ENCODE measurements at regions not wholly inside any gene's neighbourhood (a gene's known extent, or its start where the extent isn't known, plus 50 kb on each side); places are given as distances from the start of the nearest gene placed in this dataset.

DNA sequence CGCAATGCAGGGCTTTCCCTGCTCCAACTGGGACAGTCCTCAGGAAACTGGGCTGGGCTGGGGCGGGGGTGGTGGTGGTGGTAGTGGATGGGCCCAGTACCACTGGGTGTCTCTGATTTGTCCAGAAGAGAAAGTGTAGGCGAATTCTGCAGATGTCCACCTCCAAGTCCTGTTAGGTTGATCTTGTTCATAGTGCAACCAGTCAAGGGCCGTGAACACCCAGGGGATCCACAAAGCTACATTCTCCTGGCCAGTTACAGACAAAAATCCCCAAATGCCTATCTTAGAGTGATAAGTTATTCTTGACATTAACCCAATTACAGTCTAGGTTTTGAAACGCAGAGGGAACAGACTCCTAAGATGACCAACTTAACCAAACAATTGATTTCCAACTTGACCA is 97.5 kb upstream of the SHB start:
- Histone ChIP-seq H3K9me3 (ENCODE audit: control insufficient read depth, low read length) (peaks cover 4% of the 10 kb centered on the region), H3K4me1 (no peaks in the 10 kb centered on the region), H3K79me2 (no peaks in the 10 kb centered on the region), H3K27ac (no peak overlapping the region), H3K9ac (no peak overlapping the region), H3K27me3 (ENCODE audit: control insufficient read depth, insufficient read depth, low read length) (no peaks in the 10 kb centered on the region), H3K36me3 (ENCODE audit: control insufficient read depth, insufficient read depth, low read length) (no peaks in the 10 kb centered on the region), H3K4me2 (ENCODE audit: low read length) (no peak overlapping the region), H2AFZ (no peak overlapping the region), H3K4me3 (ENCODE audit: low read depth, low read length) (no peak overlapping the region)
- TF ChIP-seq, protein P1, sequence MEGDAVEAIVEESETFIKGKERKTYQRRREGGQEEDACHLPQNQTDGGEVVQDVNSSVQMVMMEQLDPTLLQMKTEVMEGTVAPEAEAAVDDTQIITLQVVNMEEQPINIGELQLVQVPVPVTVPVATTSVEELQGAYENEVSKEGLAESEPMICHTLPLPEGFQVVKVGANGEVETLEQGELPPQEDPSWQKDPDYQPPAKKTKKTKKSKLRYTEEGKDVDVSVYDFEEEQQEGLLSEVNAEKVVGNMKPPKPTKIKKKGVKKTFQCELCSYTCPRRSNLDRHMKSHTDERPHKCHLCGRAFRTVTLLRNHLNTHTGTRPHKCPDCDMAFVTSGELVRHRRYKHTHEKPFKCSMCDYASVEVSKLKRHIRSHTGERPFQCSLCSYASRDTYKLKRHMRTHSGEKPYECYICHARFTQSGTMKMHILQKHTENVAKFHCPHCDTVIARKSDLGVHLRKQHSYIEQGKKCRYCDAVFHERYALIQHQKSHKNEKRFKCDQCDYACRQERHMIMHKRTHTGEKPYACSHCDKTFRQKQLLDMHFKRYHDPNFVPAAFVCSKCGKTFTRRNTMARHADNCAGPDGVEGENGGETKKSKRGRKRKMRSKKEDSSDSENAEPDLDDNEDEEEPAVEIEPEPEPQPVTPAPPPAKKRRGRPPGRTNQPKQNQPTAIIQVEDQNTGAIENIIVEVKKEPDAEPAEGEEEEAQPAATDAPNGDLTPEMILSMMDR (IDR thresholded peaks at IDR 0.05): no peak

DNA sequence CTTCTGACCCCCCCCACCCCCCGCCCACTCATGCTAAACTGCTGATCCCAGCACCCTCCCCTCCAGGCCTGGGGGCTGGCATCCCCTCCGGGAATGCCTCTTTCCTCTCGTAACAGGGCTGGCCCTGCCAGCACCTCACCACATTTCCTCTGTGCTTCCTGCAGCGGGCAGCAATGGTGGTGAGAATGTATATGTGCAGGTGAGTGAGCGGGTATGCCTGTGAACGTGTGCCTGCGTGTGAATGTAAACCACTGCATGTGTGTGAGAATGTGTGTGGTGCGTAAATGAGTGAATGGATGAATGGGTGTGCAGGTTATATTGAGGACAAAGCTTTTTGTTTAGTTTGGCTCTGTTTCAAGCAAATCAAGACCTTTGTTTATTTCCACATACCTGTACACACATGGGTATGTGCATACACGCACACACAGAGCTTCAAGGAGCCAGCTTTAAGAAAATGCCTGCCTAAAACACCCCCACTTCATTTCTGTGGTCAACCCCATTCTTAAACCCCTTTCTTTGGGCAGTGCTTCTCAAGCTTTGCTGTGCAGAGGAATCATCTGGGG is 95.7 kb upstream of the SHB start:
- no peaks in the 10 kb centered on the region for H3K27me3 ChIP-seq (ENCODE audit: control insufficient read depth, insufficient read depth, low read length)
- no peak overlapping the region for H3K27ac ChIP-seq
- H3K79me2 ChIP-seq: no peaks in the 10 kb centered on the region
- TF ChIP-seq, protein P1 (IDR thresholded peaks at IDR 0.05): no peak
- H2AFZ ChIP-seq: no peak overlapping the region
- H3K4me3 ChIP-seq (ENCODE audit: low read depth, low read length): no peak overlapping the region
- no peak overlapping the region for H3K9ac ChIP-seq
- H3K4me2 ChIP-seq (ENCODE audit: low read length): no peak overlapping the region
- H3K36me3 ChIP-seq (ENCODE audit: control insufficient read depth, insufficient read depth, low read length): no peaks in the 10 kb centered on the region
- no peaks in the 10 kb centered on the region for H3K4me1 ChIP-seq
- H3K9me3 ChIP-seq (ENCODE audit: control insufficient read depth, low read length): no peaks in the 10 kb centered on the region

DNA sequence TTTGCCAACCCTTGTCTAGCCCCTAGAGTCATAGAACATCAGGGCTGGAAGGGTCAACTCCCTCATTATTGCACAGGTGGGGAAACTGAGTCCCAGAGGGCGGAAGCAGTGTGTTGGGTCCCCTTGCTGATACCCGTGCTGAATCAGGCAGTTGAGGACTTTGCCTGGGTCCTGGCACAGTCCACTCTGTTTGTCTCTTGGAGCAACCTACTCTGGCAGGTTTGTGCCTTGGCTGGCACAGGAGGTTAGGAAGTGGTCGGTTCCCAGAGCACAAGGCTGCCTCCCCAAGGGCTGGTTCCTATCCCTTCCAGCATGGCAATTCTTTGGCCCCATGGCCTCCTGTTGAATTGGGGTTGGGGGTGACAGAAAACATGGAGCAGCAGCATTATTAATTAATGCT is 94.5 kb upstream of the SHB start:
- Histone ChIP-seq H3K4me1 (no peaks in the 10 kb centered on the region), H3K9me3 (ENCODE audit: control insufficient read depth, low read length) (no peaks in the 10 kb centered on the region), H3K27me3 (ENCODE audit: control insufficient read depth, insufficient read depth, low read length) (no peaks in the 10 kb centered on the region), H3K4me2 (ENCODE audit: low read length) (no peak overlapping the region), H3K79me2 (no peaks in the 10 kb centered on the region), H3K27ac (no peak overlapping the region), H3K4me3 (ENCODE audit: low read depth, low read length) (no peak overlapping the region), H2AFZ (no peak overlapping the region), H3K9ac (no peak overlapping the region), H3K36me3 (ENCODE audit: control insufficient read depth, insufficient read depth, low read length) (no peaks in the 10 kb centered on the region)
- TF ChIP-seq, protein P1 (IDR thresholded peaks at IDR 0.05): no peak

DNA sequence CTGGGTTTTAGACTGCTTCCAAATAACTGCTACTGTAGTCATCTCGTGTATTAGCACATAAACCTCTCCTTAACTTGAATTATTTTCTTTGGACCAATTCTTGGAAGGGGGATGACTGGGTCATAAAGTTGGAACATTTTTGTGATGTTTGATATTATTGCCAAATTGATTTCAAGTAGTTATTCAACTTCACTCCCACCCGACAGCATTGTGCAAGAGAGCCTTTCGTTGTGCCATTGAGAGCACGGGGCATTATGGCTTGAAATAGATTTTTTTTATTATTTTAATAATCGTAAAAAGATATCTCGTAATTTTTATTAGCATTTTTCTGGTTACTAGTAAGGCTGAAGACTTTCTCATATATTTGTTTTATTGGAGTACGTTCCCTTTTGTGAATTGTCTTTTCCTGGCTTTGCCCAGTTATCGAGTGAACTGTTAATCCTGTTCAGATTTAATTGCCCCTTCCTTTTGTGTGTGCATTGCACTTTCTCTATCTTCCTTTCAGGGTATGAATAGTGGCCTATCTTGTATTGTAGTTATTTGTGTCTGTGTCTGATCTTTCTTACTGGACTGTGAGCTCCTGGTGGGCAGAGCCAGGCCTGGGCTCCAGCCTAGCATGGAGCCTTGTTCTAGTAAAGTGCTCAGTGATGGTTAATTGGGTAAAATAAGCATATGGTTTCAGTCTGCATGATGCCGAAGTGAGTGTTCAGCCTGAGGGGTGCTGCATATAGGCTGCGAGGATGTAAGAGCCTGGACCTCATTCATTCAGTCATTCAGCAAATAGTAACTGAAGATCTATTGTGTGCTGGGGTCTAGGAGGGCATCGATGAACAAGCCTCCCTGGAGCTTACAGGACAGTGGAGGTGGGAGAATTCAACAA is 93.5 kb upstream of the SHB start:
- TF ChIP-seq, protein P1 (IDR thresholded peaks at IDR 0.05): no peak
- Histone ChIP-seq H3K79me2 (no peaks in the 10 kb centered on the region), H3K4me3 (ENCODE audit: low read depth, low read length) (no peak overlapping the region), H3K36me3 (ENCODE audit: control insufficient read depth, insufficient read depth, low read length) (no peaks in the 10 kb centered on the region), H2AFZ (no peak overlapping the region), H3K4me2 (ENCODE audit: low read length) (no peak overlapping the region), H3K4me1 (no peaks in the 10 kb centered on the region), H3K27ac (no peak overlapping the region), H3K9ac (no peak overlapping the region), H3K9me3 (ENCODE audit: control insufficient read depth, low read length) (no peaks in the 10 kb centered on the region), H3K27me3 (ENCODE audit: control insufficient read depth, insufficient read depth, low read length) (no peaks in the 10 kb centered on the region)
